ENCODE measurements at regions not wholly inside any gene's neighbourhood (a gene's known extent, or its start where the extent isn't known, plus 50 kb on each side); places are given as distances from the start of the nearest gene placed in this dataset.
"Not testable (repeated sequence)": the region's sequence is repeated elsewhere in the genome, so short reads cannot be mapped to it uniquely, and the experiment has no call there.

DNA sequence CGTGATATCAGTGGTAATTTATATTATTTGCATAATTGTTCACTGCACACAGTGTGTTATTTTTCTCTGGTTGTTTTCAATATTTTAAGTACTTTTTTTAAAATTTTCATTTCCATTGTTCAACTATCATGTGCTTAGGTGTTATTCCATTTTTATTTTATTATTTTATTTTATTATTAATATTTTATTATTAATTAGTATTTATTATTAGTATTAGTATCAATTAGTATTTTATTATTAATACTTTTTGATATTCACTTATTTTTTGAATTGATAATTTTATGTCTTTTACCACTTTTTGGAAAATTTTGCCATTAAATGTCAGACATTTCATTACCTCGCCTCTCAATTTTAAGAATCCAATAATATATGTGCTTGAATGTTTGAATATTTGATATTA lies 593.8 kb upstream of the GRM3 start:
- WGBS (ENCODE audit: missing lambda C conversion rate) = 11% methylated on average over 2 of the region's 2 CpGs
- no peak overlapping the region for H3K4me2 ChIP-seq
- no peak overlapping the region for H3K4me3 ChIP-seq
- ChIA-PET POLR2A (no interaction called here), CTCF (no interaction called here)
- DNase-seq (ENCODE audit: low read depth in 1 of 2, low spot score in 1 of 2) (no peak), FAIRE-seq (no peak), ATAC-seq (no peak)
- no peak overlapping the region for H3K27ac ChIP-seq
- no peaks in the 10 kb centered on the region for H3K9me3 ChIP-seq
- no peaks in the 10 kb centered on the region for H3K4me1 ChIP-seq
- no peak for TF ChIP-seq MAZ (IDR thresholded peaks at IDR 0.05; ENCODE audit: borderline replicate concordance, low read depth, low read length)
- no peak for TF ChIP-seq EP300 (IDR thresholded peaks at IDR 0.05)
- TF ChIP-seq, protein P1, sequence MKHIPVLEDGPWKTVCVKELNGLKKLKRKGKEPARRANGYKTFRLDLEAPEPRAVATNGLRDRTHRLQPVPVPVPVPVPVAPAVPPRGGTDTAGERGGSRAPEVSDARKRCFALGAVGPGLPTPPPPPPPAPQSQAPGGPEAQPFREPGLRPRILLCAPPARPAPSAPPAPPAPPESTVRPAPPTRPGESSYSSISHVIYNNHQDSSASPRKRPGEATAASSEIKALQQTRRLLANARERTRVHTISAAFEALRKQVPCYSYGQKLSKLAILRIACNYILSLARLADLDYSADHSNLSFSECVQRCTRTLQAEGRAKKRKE (CRISPR knock-in tag; IDR thresholded peaks at IDR 0.05; ENCODE audit: low read depth) = no peak
- no peak for TF ChIP-seq CBX2 (IDR thresholded peaks at IDR 0.05; ENCODE audit: borderline replicate concordance, low read depth)
- no peak for TF ChIP-seq POLR2AphosphoS2 (conservative IDR thresholded peaks at IDR 0.05; ENCODE audit: low read length)
- no peak for TF ChIP-seq RARB (CRISPR knock-in tag; IDR thresholded peaks at IDR 0.05)
- no peak for TF ChIP-seq HDAC2 (IDR thresholded peaks at IDR 0.05)
- TF ChIP-seq KDM1A (IDR thresholded peaks at IDR 0.05; ENCODE audit: low read depth) = no peak
- no peak for TF ChIP-seq CHD4 (IDR thresholded peaks at IDR 0.05; ENCODE audit: borderline replicate concordance)
- TF ChIP-seq RFX5 (IDR thresholded peaks at IDR 0.05) = no peak
- TF ChIP-seq HOXB5 (CRISPR knock-in tag; IDR thresholded peaks at IDR 0.05) = no peak
- TF ChIP-seq NFE2L2 (conservative IDR thresholded peaks at IDR 0.05; ENCODE audit: low read length) = no peak

DNA sequence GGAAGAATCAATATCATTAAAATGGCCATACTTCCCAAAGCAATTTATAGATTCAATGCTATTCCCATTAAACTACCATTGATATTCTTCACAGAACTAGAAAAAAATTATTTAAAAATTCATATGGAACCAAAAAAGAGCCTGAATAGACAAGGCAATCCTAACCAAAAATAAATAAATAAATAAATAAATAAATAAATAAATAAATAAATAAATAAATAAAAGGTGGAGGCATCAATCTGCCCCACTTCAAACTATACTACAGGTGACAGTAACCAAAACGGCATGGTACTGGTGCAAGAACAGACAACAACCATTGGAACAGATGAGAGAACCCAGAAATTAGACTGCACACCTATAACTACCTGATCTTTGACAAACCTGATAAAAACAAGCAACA lies 598.5 kb upstream of the GRM3 start:
- H3K4me3 ChIP-seq; H3K9me3 ChIP-seq; H3K4me2 ChIP-seq; DNase-seq (ENCODE audit: low read depth in 1 of 2, low spot score in 1 of 2); ATAC-seq; CTCF ChIA-PET; H3K4me1 ChIP-seq; H3K27ac ChIP-seq; POLR2A ChIA-PET; FAIRE-seq: not testable (repeated sequence)
- 4% methylated on average over 1 of the region's 1 CpG for WGBS (ENCODE audit: missing lambda C conversion rate)
- TF ChIP-seq ZC3H11A (IDR thresholded peaks at IDR 0.05) = peak; percentile 77

DNA sequence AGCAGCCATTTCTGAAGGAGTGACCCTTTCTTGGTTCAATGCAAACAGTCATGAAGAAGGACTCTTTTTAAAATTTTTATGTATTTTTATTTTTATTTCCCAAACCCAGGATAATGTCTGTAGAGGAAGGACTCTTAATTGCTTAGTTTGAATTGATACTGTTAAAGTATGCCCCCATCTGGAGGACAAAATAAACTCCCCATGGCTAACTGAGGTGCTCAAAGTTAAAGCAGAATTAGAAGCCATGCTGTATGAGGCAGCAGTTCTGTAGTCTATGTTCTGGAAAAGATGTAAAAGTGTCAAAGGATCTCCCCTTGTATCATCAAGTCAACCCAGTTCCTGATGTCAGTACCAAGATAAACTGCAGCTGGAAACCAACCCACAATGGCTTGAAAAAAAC lies 617.9 kb upstream of the GRM3 start:
- FAIRE-seq (no peak), ATAC-seq (no peak), DNase-seq (ENCODE audit: low read depth in 1 of 2, low spot score in 1 of 2) (no peak)
- H3K9me3 ChIP-seq = no peaks in the 10 kb centered on the region
- ChIA-PET POLR2A (no interaction called here), CTCF (no interaction called here)
- H3K4me1 ChIP-seq = no peaks in the 10 kb centered on the region
- H3K4me2 ChIP-seq = no peak overlapping the region
- no peak overlapping the region for H3K4me3 ChIP-seq
- H3K27ac ChIP-seq = no peak overlapping the region
- TF ChIP-seq, protein P1 (CRISPR knock-in tag; IDR thresholded peaks at IDR 0.05; ENCODE audit: low read depth) = no peak
- TF ChIP-seq, protein P2, sequence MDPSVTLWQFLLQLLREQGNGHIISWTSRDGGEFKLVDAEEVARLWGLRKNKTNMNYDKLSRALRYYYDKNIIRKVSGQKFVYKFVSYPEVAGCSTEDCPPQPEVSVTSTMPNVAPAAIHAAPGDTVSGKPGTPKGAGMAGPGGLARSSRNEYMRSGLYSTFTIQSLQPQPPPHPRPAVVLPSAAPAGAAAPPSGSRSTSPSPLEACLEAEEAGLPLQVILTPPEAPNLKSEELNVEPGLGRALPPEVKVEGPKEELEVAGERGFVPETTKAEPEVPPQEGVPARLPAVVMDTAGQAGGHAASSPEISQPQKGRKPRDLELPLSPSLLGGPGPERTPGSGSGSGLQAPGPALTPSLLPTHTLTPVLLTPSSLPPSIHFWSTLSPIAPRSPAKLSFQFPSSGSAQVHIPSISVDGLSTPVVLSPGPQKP (IDR thresholded peaks at IDR 0.05; ENCODE audit: low read depth, low read length) = no peak
- TF ChIP-seq EHMT2 (IDR thresholded peaks at IDR 0.05; ENCODE audit: low read depth) (no peak), BHLHE40 (IDR thresholded peaks at IDR 0.05; ENCODE audit: low read depth, low read length) (no peak), CBX2 (IDR thresholded peaks at IDR 0.05; ENCODE audit: borderline replicate concordance, low read depth) (no peak), NPAS2 (CRISPR knock-in tag; IDR thresholded peaks at IDR 0.05; ENCODE audit: borderline replicate concordance) (no peak), FOSB (CRISPR knock-in tag; IDR thresholded peaks at IDR 0.05) (no peak)
- TF ChIP-seq, protein P3, sequence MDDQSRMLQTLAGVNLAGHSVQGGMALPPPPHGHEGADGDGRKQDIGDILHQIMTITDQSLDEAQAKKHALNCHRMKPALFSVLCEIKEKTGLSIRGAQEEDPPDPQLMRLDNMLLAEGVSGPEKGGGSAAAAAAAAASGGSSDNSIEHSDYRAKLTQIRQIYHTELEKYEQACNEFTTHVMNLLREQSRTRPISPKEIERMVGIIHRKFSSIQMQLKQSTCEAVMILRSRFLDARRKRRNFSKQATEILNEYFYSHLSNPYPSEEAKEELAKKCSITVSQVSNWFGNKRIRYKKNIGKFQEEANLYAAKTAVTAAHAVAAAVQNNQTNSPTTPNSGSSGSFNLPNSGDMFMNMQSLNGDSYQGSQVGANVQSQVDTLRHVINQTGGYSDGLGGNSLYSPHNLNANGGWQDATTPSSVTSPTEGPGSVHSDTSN (IDR thresholded peaks at IDR 0.05) = no peak

All from A549 (cell line).